Frontal cortex (tissue), 3 donors: ENCODE measurements at regions not wholly inside any gene's neighbourhood (a gene's known extent, or its start where the extent isn't known, plus 50 kb on each side); places are given as distances from the start of the nearest gene placed in this dataset.

Source experiments
- DNase-seq, 2 donors: peaks; one replicate each; pipeline ENCODE4 v3.0.0; 2012; ENCODE audit warnings: low spot score in 2 of 2
- FAIRE-seq: peaks from 2 replicates; lab custom pipeline; 2012; peaks lifted over from hg19 to GRCh38; lab: Jason Lieb, UNC
- donor health status: control.
- donor health status: control.
- donor health status: control.

- DNase-seq (no peak), FAIRE-seq (no peak)
Observed at GRCh38 chr3:141418751-141419150, 50.4 kb downstream of the ZBTB38 start.

- FAIRE-seq (no peak), DNase-seq (no peak)
Observed at GRCh38 chr3:141419946-141420345, 51.6 kb downstream of the ZBTB38 start.

- FAIRE-seq: no peak
- no peak for DNase-seq
Observed at GRCh38 chr3:141421186-141421585, 52.9 kb downstream of the ZBTB38 start.

- FAIRE-seq: no peak
- no peak for DNase-seq
Observed at GRCh38 chr3:141421639-141422319, 53.5 kb downstream of the ZBTB38 start.

GRCh38 chr3:141422961-141423582, 54.8 kb downstream of the ZBTB38 start:
- DNase-seq (no peak), FAIRE-seq (no peak)

- FAIRE-seq (no peak), DNase-seq (no peak)
Observed at GRCh38 chr3:141425523-141426233, 57.4 kb downstream of the ZBTB38 start.

- DNase-seq (no peak), FAIRE-seq (no peak)
Observed at GRCh38 chr3:141426404-141427034, 58.2 kb downstream of the ZBTB38 start.

GRCh38 chr3:141427764-141428163, 59.1 kb upstream of the RASA2 start:
- DNase-seq: no peak
- no peak for FAIRE-seq

GRCh38 chr3:141429371-141430035, 57.3 kb upstream of the RASA2 start:
- FAIRE-seq: no peak
- no peak for DNase-seq

GRCh38 chr3:141430316-141430715, 56.5 kb upstream of the RASA2 start:
- DNase-seq: no peak
- no peak for FAIRE-seq

GRCh38 chr3:141431411-141432378, 55.1 kb upstream of the RASA2 start:
- FAIRE-seq: no peak
- no peak for DNase-seq

GRCh38 chr3:141432904-141433303, 53.9 kb upstream of the RASA2 start:
- peak; percentile 67 for FAIRE-seq

GRCh38 chr3:141434255-141434654, 52.6 kb upstream of the RASA2 start:
- DNase-seq (no peak), FAIRE-seq (no peak)

More at GRCh38 chr3:141432904-141433303, 53.9 kb upstream of the RASA2 start:
- DNase-seq: no peak

- DNase-seq: no peak
- FAIRE-seq: no peak
Observed at GRCh38 chr3:141436180-141436579, 50.6 kb upstream of the RASA2 start.
